Right kidney (tissue), 1 donor: ENCODE measurements at regions not wholly inside any gene's neighbourhood (a gene's known extent, or its start where the extent isn't known, plus 50 kb on each side); places are given as distances from the start of the nearest gene placed in this dataset.

Experiments used
- DNase-seq: peaks from one replicate; pipeline ENCODE4 v3.0.0-alpha.2; 2016

- no peak for DNase-seq
These were observed 54.9 kb downstream of the KLHDC7A start for GRCh38 chr1:18535391-18536210.

GRCh38 chr1:18536356-18536755, 55.6 kb downstream of the KLHDC7A start:
- DNase-seq, result no peak

GRCh38 chr1:18536915-18537314, 56.2 kb downstream of the KLHDC7A start:
- DNase-seq, result no peak

- no peak for DNase-seq
These were observed 56.9 kb downstream of the KLHDC7A start for GRCh38 chr1:18537386-18538306.

- no peak for DNase-seq
These were observed 58.4 kb downstream of the KLHDC7A start for GRCh38 chr1:18539171-18539570.

GRCh38 chr1:18540136-18540765, 59.5 kb downstream of the KLHDC7A start:
- no peak for DNase-seq

- DNase-seq, result no peak
These were observed 60.5 kb downstream of the KLHDC7A start for GRCh38 chr1:18541046-18541795.

- DNase-seq, result no peak
These were observed 61.6 kb downstream of the KLHDC7A start for GRCh38 chr1:18542351-18542750.

- DNase-seq, result no peak
These were observed 65.3 kb downstream of the KLHDC7A start for GRCh38 chr1:18546026-18546425.

GRCh38 chr1:18547460-18547859, 66.7 kb downstream of the KLHDC7A start:
- DNase-seq, result no peak

- no peak for DNase-seq
These were observed 67.9 kb downstream of the KLHDC7A start for GRCh38 chr1:18548643-18549042.

- DNase-seq, result no peak
These were observed 68.4 kb downstream of the KLHDC7A start for GRCh38 chr1:18549106-18549505.

- DNase-seq, result no peak
These were observed 69.2 kb downstream of the KLHDC7A start for GRCh38 chr1:18549906-18550305.

GRCh38 chr1:18552631-18553030, 71.9 kb downstream of the KLHDC7A start:
- no peak for DNase-seq

- DNase-seq, result no peak
These were observed 72.7 kb downstream of the KLHDC7A start for GRCh38 chr1:18553388-18553787.

GRCh38 chr1:18554099-18554498, 73.4 kb downstream of the KLHDC7A start:
- no peak for DNase-seq

GRCh38 chr1:18554597-18554996, 73.9 kb downstream of the KLHDC7A start:
- no peak for DNase-seq

- no peak for DNase-seq
These were observed 74.3 kb downstream of the KLHDC7A start for GRCh38 chr1:18555036-18555435.

GRCh38 chr1:18556364-18556763, 74.3 kb upstream of the PAX7 start:
- no peak for DNase-seq

GRCh38 chr1:18557621-18558465, 72.8 kb upstream of the PAX7 start:
- peak; percentile 31 for DNase-seq

- no peak for DNase-seq
These were observed 70.0 kb upstream of the PAX7 start for GRCh38 chr1:18560692-18561091.
